ENCODE measurements at regions not wholly inside any gene's neighbourhood (a gene's known extent, or its start where the extent isn't known, plus 50 kb on each side); places are given as distances from the start of the nearest gene placed in this dataset.

DNA sequence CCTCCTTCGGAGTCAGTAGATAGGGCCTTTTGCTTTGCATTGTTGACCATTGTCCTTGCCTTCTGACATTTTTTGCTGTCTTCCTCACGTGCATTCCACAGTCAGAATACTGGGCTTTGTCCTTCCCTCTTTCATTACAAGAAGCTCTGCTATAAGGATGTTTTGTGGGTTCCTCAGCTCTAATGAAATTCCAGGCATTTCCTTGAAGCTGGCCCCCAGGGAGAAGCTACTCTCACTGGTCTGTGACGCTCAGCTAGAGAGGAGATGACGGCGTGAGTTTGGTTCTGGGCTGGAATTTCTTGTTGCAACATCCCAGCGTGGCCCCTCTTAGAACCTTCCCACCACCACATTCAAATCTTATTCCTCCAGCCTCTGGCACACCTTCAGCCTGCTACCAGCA, 210.2 kb downstream of the TJP1 start:
- FAIRE-seq (peak; percentile 23), DNase-seq (ENCODE audit: low spot score) (peak; percentile 49)

DNA sequence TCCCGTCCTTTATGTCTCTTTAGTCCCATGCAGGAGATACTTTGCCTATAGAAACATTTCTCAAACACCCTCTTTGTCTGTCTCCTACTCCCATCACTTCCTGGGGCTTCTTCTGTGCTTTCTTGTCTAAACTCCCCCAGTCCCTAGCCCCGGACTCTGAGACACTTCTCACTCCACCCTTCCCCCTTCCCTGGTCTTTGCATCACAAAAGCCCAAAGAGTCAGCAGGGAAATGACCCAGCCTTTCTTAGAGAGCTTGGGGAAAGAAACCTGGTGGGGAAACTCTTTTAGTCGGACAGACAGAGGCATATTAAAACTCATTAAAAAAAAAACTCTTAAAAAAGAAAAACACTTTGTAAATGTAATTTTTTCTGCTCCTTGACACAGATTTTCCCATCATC, 211.2 kb downstream of the TJP1 start:
- no peak for FAIRE-seq
- DNase-seq (ENCODE audit: low spot score), result no peak

DNA sequence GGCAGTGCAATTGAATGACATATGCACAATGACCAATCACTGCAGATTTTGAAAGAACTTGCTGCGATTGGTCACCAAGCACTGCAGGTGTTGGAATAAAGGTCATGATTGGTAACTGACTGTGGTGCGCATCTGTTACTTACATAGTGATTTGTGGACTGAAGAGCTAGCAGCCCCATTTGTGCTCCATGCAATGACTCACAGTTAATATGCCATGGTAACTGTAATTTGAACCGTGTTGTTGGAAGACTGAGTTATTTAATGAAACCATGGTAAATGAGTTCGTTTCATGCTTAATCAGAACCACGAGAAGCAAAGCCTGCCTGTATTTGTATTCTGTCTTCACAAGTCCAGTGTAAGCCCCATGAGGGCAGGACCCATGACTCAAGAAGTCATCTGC, 220.5 kb downstream of the TJP1 start:
- FAIRE-seq, result no peak
- DNase-seq (ENCODE audit: low spot score), result no peak

DNA sequence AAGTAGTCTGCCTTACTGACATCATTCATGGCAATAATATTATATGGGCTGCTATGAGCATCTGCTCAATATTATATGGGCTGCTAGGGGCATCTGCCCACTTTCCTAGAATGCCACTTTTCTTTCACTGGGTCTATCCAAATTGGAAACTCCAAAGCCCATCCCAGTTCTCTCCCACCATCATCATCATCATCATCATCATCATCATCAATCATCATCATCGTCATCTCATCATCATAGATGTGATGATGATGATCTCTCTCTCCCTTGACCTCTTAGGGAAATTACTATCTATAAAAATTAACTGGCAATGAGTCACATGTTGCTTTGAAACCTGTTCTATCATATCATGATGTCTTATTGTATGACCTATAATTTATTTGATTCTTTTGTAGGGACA, 222.0 kb downstream of the TJP1 start:
- DNase-seq (ENCODE audit: low spot score) (no peak), FAIRE-seq (peak; percentile 37)

DNA sequence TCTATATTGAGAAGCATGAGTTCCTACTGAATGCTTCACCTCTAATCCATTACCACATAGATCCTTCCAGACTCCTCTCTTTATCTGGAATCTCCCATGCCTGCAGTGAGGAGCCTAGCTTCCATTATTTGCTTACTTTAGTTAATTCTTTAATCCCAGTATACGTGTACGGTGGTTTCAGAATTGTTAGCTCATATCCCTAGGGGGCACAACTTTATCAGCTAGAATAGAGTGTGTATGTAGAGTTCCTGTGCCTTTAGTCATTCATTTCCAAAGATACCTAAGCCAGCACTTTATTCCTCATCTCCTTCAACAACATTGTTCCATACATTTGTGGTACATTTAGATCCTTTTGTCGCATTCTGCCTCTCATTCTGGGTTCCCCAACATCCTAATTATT, 226.0 kb downstream of the TJP1 start:
- no peak for FAIRE-seq

DNA sequence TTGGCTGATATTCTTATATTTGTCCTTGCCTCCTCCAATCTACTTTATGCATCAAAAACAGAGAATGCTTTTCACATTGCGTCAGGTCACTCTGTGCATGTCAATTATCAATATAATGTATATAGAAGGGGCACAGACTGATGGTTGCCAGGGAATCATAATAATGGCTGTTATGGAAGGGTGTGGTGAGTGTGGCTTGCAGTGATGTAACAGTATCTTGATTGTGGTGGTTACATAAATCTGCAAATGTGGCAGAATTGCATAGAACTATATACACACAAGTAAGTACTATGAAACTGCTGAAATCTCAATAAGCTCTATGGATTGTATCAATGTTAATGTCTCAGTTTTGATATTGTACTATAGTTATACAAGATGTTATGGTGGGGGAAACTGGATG, 228.6 kb downstream of the TJP1 start:
- FAIRE-seq (no peak), DNase-seq (ENCODE audit: low spot score) (no peak)

More for the DNA sequence above, 226.0 kb downstream of the TJP1 start:
- DNase-seq (ENCODE audit: low spot score), result no peak

DNA sequence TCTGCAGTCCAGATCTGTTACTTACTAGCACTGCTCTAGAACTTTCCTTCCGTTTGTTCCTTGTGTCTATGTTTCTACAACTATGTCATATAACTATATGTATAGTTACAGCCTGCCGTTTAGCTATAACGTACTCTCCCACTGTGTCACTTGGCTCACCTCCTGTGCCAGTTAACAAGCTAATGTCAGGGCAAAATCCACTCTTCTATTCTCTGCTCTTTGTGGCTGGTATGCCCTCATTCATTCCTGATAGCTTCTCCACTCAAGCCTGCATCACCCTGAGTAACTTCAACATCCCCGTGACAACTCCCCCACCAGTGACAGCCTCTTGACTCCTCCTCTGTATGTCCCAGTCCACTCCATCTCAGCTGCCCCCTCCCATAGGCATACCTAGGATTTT, 229.2 kb downstream of the TJP1 start:
- FAIRE-seq, result no peak
- no peak for DNase-seq (ENCODE audit: low spot score)

DNA sequence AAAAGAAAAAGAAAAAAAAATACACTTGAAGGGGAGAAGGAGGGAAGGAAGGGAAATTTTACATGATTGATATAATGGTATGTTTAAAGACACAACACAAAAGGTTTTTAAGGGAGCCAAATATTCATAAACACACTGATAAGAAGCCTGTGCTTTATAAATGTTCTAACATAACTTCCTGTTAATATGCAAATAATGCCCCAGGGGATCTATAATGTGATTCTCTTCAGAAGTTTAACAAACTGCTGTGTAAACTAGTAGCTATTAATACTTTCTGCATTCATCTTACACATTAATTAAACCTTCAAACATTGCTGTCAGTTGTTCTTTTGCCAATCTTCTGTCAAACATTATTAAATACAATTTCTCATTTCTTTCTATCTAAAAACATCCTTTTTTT, 231.6 kb downstream of the TJP1 start:
- DNase-seq (ENCODE audit: low spot score) (no peak), FAIRE-seq (no peak)

DNA sequence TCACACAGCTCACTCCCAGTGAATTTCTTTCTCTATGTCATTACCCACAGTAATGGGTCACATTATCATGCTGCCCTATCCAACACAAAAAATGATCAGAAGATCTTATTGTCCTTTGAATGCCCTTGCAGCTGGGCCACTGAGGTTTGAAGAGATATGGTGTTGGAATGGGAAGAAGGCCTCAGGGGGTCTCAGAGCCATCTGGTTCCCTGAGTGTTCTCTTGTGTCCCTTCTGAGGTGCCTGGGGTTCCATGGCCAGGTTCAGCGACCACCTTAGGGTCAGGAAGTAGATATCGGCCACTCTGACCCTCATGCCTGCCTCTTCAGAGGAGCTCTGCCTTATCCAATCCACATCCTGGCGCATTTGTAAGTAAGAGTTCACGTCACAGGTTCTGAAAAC, 232.3 kb downstream of the TJP1 start:
- FAIRE-seq, result no peak

DNA sequence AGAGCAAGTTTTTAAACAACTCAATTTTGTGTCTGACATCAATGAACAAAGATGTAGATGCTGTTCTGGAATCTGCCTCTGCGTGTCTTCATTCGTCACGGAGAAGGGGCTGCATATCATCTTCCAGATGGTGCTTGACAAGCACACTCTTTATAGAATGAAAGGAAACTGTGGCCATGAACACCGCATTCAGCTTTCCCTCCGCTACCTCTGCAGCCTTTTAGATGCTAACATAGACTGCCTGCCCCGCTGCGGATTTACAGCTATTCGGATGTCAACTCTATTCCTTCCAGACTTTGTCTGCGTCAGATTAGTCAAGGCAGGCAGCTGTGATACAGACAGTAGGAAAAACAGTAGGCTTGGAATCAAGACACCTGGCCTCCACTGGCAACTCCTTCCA, 232.9 kb downstream of the TJP1 start:
- DNase-seq (ENCODE audit: low spot score), result no peak
- no peak for FAIRE-seq

More for the DNA sequence above, 232.3 kb downstream of the TJP1 start:
- DNase-seq (ENCODE audit: low spot score), result no peak

DNA sequence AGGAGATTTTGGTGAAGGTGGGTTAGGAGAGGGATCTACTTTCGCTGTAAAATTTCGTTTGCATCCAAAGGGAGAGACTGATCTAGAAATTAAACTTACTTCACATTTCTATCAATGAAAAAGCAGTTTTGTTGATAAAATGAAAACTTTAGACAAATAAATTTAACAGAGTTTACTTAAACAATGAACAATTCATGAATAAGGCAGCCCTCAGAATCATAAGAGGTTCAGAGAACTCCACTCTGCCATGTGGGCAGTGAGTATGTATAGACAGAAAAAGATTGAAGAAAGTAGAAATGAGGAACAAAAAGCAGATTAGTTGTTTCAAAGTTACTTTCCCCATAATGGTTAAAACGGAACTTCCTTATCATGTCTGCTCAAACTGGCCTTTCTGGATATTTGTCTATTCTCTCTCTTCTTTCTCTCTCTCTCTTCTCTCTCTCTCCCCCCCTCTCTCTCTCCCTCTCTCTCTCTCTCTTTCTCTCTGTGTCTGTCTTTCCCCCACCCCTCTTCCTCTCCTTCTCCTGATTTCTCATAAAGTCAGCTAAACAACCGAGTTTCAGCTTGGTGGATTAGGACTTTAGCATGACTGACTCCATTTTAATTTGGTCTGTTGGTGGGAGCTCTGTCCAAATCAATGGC, 248.9 kb downstream of the TJP1 start:
- no peak for DNase-seq (ENCODE audit: low spot score)
- FAIRE-seq, result no peak

DNA sequence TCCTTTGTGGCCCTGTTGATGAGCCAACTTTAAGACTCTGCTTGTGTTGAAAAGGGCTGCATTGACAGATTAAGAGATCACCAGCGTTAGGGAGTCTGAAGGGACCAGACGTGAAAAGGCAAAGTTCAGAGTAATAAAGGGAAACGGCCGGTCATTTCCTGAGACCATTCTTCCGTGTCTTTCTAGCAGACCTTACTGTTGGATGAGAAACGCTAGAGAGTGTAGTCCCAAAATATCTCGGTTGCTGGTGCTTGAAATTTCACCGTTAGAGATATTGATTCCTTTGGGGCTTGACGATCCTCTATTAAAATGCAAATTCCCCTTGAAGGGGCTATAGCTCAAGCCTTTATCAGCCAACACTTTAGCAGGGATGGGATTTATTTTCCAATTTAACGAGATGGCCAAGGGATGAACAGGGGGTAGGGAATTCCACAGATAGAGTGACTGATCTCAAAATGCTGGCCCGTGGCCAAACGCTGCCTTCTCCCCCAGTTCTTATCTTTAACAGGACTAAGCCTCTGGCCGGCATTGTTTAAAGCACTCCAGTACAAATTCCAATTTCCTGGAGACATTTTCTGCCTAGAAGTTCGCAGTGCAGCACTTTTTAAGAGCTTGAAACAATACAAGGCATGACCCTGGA, 250.4 kb downstream of the TJP1 start:
- DNase-seq (ENCODE audit: low spot score), result no peak
- no peak for FAIRE-seq

DNA sequence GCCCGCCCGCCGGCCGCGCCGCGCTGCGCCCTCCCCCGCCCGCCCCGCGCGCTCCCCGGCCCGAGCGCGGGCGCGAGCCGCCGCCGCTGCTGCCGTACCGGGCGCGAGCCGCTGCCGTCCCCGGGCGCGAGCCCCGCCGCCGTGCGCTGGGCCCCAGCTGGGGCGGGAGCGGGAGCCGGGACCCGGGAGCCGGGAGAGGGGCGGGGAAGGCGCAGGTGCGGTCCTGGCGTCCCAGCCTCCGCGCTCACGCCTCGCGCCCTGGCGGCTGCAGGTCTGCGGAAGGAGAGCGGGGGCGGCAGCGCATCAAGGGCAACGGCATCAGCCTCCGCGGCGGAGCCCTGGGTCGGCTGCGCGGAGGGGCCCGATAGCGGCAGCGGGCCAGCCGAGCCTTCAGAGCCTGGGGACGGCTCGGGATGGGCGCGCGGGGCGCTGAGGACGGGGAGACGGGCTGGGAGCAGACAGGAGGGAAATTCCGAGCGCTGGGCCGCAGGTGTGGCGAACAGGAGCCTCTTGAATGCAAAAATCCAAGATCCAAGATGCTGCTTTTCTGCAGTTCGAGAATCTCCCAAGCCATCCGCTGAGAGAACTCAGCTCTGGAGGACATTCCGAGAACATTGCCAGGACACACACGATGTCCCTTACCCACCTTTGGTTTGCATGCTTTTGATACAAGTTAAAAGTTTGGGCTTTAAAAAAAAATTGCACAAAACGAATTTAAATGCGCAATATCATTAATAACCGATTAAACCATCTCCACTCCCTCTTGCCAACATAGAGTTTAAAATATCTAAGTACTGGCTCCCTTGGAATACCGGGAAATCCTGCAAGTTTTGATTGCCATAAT, 251.1 kb downstream of the TJP1 start:
- no peak for DNase-seq (ENCODE audit: low spot score)
- FAIRE-seq, result no peak

DNA sequence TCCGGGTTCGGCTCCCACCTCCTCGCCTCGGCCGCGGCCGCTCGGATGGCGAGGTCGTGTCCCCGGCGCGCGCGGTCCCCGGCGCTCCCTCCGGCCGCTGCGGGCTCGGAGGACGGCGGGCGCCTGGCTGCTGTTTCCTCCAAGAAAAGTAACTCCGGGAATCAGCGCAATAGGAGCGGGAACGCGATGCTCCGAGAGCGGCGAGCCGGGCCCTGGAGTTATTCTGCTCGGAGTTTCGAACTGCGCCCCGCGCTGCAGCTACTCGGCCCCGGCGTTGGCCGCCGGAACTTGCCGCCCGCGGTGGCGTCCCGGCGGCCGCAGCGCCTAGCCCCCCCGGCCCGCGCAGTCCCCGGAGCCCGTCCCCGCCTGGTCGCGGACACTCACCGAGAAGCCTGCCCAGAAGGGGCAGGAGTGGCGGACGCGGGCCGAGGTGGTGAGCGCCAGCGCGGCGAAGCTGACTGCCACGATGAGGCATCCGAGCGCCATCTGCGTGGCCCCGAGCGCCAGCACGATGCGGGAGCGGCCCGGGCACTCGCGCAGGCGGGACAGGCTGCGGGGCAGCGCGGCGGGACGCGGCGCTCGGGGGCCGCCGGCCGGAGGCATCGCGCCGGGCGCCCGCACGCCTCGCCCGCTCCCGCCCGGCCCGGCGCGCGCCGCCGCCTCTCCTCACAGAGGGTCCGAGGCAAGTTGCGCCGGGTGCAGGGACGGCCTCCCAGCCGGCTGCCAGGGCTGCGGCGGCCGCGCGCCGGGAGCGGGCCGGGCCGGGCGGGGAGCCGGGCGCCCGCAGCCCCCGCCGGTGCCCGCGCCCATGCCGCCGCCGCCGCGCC, 251.9 kb downstream of the TJP1 start:
- FAIRE-seq (no peak), DNase-seq (ENCODE audit: low spot score) (no peak)

DNA sequence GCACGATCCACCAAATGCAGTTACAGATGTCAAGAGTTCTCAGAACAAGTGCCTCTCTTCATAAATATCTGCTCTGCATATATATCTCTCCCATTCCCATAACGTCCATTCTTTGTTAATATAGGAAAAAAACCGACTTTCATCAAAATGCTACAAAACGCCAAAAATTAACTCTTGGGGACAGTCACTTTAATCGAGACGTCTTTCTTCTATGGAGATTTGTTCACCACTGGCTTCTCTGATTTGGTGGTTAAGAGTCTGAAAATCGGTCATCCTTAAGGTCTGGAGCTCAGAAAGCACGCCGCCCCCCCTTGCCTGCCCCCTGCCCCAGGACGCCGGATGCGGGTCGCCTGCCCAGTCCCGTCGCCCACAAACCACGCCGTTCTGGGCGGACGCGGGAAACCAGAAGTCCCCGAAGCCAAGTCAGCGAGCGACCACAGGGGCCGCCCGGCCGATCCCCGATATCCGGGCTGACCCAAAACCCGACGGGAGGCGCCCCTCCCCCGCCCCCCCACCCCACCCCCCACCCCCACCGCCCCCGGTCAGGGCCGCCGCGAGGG, 252.7 kb downstream of the TJP1 start:
- no peak for FAIRE-seq
- no peak for DNase-seq (ENCODE audit: low spot score)

DNA sequence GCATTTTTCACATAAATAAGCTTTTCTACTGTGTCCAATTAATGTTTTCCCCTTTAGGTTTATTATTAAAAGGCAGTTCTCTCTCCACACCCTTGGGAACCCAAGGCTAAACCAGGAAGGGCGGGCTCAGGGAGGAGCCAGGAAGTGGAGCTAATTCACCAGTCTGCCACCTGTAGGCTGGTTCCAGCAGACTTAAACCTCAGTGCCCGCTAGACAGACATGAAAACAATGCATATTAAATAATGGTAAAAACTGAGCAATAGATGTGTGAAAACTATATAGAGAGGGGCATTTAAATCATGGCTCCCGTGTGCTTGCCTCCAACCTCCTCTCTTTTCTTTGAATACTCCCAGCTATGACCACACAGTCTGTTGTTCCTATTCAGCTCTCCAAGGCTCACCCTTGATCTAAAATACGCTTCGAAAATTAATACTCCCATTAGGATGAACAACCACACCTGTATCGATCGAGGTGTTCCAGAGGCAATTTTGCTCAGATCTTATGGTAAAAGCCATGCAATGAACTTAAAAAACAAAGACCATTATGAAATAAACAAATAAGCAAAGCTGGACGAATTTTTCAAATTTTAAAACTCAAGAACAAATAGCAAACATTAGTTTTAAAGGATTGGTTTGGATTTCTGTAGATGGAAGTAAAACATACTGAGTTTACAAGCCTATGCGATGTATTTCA, 253.3 kb downstream of the TJP1 start:
- no peak for FAIRE-seq
- peak; percentile 50 for DNase-seq (ENCODE audit: low spot score)

DNA sequence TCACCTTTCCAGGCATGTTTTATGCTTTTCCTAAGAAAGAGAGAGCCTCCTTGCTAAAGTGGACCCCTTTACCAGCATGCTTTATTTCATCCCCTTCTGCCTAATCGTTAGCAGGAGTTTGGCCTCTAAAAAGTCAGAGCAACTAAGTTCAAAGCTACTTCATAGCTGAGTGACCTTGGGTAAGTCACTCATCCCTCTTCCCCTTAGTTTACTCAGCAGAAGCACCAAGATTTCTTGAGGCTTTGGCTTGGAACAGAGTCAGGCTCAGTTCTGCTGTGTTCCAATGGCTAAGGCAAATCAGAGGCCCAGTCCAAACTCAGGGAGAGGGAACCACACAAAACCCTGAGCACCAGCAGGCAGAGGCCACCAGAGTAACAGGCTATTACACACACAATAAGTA, 254.9 kb downstream of the TJP1 start:
- no peak for DNase-seq (ENCODE audit: low spot score)

DNA sequence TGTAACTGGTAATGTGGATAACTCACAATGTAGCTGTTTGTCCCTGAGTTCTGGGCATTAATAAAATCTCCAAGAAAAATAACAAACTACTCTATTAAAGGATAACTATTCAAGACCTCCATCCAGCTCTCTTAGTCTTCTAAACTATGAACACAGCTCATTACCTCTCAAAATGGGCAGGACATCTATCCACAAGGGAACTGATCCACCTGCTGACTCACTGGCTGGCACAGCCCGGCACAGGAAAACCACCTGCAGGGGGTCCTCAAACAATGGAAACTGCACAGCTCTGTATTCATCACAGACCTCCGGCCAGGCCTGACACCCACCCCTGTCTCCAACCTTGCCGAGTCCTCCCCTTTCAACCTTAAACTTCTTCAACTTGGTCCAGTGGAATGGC, 255.4 kb downstream of the TJP1 start:
- FAIRE-seq (no peak), DNase-seq (ENCODE audit: low spot score) (no peak)

More for the DNA sequence above, 254.9 kb downstream of the TJP1 start:
- no peak for FAIRE-seq

DNA sequence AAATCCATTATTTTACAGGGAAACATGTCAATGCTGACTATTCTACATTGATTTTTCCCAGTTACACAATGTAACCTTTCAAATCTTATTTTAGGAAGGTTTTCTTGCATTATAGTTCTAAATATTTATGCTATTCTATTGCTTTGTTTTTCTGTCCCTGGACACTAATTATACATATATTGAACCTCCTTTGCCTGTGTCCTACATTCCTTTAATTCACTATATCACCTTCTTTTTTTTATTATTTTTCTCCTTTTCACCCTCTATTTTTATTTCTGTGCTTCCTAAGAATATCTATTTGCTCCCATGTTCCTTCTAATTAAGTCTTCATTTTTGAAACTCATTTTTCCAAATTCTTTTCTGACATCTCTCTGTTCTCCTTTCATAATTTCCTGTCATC, 259.2 kb downstream of the TJP1 start:
- DNase-seq (ENCODE audit: low spot score) (no peak), FAIRE-seq (no peak)

DNA sequence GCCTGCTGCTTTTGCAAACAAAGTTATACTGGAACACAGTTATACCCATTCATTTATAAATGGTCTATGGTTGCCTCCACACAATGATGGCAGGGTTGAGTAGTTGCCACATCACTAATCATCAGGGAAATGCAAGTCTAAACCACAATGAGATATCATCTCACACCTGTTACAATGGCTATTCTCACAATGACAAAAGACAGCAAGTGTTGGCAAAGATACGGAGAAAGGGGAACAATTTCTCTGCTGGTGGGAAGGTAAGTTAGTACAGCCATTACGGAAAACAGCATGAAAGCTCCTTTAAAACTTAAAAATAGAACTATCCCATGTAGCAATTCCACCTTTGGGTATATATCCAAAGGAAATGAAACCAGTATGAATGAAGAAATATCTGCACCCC, 261.4 kb downstream of the TJP1 start:
- no peak for DNase-seq (ENCODE audit: low spot score)
- FAIRE-seq, result no peak

DNA sequence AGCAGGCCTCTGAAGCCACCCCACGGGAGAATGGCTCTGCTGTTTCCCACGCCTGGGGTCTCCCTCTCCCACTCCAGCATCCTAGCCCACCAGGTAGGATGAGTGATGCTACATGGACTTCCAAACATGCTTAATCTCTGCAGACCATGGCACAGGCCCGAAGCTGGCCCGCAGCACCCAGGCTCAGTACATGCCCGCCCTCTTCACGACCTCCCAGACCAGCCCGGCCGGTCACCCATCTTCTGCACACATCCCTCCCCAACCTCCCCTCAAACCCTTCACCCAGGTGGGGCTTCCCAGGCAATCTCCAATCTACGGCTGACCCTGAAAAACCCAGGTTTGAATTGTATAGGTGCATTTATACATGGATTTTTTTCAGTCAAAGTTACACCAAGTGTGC, 264.0 kb downstream of the TJP1 start:
- DNase-seq (ENCODE audit: low spot score), result no peak
- no peak for FAIRE-seq
